COLO829 (cell line): ENCODE measurements at regions not wholly inside any gene's neighbourhood (a gene's known extent, or its start where the extent isn't known, plus 50 kb on each side); places are given as distances from the start of the nearest gene placed in this dataset.

ENCODE experiments used
- DNase-seq: peaks from one replicate; pipeline ENCODE4 v3.0.0; 2012; ENCODE audit warnings: low spot score

DNA sequence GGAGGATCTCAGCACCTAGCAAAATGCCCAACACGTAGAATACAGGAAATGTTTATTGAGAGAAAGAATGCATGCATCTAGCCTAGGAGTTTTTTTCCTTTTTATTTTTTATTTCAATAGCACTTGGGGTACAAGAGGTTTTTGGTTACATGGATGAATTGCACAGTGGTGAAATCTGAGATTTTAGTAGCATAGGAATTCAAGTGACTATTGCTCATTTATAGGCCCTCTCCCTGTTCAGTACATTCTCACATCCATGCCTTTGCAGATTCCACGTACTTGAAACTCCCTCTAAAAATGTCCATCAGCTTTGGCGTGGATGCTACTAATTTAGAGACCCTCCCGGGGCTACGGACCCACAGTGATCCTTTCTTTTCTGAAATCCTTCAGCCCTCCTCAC lies 61.7 kb upstream of the PIAS1 start:
- no peak for DNase-seq

DNA sequence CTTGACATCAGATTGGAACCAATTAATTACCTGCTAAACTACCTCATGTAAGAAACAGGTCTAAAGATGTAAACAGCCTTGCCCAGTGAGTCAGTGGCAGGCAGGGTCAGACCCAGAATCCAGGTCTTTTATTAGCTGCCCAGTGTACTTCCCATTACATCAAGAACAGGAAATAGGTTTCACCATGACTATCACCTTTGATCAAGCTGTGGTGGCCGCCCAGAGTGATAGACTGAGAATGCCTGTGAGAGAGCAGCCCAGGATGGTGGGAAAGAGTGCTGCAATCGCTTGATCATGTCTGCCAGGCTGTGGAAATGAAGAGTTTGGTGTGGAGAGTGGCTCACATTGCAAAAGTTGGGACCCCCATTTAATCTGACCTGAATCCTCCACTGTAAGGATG lies 61.3 kb upstream of the PIAS1 start:
- DNase-seq, result no peak

DNA sequence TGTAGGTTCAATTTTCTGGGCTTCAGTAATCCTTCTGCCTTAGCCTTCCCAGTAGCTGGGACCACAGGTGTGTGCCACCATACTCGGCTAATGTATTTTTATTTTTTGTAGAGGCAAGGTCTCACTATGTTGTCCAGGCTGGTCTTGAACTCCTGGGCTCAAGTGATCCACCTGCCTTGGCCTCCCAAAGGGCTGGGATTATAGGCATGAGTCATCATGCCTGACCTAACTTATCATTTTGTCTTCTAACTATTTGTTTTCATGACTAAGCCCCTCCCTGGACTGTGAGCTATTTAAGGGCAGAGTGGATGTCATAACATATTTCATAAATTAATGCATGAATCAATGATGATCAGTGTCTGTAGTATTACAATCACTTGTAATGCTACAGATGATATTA lies 56.1 kb upstream of the PIAS1 start:
- DNase-seq, result no peak

DNA sequence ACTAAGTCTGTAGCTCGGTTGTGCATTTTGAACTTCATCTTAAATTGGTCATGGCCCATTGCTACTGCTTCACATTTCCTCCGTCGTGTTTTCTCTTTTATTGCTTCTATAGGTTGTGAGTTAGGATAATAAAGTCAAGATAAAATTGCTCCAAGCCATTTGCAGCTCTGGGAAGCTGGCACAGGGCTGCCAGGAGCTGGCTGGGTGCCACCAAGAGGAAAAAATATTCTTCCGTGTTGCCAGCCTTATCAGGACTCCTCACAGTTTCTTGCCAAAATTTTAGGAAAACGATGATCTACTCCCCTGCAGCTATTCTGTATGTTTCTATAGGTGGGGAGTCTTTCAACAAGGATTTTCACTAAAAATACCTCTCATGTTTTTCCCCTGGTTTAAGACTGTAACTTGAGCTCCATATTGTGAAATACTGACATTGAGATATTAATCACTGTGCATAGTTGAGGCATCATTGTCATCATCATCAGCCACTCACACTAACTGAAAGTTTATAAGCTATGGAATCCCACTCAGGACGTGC lies 55.4 kb upstream of the PIAS1 start:
- no peak for DNase-seq

DNA sequence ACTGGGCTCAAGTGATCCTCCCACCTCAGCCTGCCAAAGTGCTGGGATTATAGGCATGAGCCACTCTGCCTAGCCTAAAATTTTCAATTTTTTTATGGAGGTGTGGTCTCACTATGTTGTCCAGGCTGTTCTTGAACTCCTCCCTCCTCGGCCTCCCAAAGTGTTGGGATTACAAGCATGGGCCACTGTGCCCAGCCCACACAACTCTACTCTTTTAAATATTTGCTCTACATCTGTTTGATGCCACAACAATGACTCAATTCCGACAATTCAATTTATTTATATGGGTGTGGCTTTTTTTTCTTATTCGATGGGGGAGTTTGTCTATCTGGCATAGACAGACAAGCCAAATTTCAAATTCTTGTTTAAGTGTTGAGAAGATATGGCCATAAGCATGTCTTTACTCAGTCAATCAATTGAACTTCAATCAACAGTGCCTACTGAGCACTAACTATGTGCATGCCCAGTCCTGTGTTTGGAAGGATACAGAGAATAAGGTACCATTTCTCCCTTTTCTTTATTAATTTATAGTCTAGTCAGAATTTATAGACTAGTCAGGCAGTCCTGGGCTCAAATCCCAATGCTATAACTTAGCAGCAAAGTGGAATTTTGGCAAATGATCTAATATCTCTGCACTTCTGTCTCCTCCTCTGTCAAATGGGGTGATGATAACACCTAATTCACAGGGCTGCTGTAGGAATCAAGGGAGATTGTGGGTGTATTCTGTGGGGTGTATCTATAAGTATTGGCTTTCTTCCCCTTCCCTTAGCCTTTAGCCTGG lies 54.6 kb upstream of the PIAS1 start:
- DNase-seq, result no peak

DNA sequence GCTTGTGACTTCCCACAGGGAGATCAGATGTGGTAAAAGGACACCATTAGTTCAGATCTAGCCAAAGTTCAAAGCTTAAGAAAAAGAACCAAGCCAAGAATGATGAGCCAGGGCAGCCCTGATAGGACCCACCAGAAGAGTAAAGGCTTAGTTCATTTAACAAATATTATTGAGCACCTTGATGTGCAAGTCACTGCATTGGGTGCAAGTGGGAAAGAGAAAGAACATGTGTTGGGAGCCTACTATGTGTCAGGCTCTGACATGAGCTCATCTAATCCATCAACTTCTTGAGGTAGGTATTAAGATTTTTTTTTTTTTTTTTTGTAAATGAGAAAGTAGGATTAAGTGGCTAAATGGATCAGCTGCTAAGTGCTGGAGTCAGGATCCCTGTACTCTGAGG lies 53.4 kb upstream of the PIAS1 start:
- DNase-seq, result no peak

DNA sequence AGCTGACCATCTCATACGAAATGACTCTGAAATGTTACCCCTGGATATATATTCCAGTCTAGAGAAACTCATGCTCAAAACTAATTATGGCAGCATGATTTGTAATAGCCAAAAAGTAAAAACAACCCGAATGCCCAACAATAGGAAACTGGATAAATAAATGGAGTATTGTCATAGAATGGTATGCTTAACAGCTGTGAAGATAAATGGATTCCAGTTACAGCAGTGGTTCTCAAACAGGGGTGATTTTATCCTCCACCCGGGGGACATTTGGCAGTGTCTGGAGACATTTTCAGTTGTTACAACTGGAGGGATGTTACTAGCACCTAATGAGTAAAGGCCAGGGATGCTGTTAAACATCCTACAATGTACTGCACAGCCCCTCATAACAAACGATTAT lies 52.3 kb upstream of the PIAS1 start:
- no peak for DNase-seq

DNA sequence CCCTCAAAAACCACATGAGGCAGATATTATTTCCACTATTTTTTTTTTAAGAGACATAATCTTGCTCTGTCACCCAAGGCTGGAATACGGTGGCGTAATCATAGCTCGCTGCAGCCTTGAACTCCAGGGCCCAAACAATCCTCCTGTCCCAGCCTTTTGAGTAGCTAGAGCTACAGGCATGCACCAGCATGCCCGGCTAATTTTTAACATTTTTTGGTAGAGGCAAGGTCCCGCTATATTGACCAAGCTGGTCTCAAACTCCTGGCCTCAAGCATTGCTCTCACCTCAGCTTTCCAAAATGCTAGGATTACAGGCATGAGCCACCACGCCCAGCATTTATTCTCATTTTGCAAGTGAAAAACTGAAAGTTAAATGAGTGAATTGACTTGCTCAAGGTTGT lies 50.8 kb upstream of the PIAS1 start:
- no peak for DNase-seq
